ENCODE measurements at regions not wholly inside any gene's neighbourhood (a gene's known extent, or its start where the extent isn't known, plus 50 kb on each side); places are given as distances from the start of the nearest gene placed in this dataset.

DNA sequence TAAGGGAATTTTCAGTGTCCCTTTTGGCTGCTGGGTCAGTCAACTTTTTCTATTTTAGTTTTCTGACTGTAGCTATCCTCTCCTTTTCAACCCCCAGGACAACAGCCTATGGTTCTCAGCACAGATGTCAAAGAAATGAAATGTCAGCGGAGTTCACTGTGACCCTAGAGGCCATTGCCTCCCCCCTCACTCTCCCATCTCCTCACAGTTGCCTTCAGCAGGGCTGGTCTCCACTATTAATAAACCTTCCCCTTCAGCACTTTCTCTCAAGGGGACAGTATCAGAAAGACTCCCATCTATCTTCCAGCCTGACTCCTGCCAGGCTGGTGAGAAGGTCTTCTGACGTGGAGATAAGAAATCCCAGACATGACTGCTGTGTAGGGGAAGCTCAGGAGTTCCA, 137.1 kb upstream of the WSCD2 start:
- Histone ChIP-seq H3K27ac (ENCODE audit: low read length) (no peak overlapping the region), H3K4me1 (ENCODE audit: control insufficient read depth in 1 of 2, extremely low read depth in 1 of 2, insufficient read depth in 2 of 2, low read length in 2 of 2) (no peaks in the 10 kb centered on the region), H3K9me3 (no peaks in the 10 kb centered on the region), H3K36me3 (ENCODE audit: control insufficient read depth in 2 of 2, extremely low read depth in 1 of 2, insufficient read depth in 1 of 2, low read length in 1 of 2) (no peaks in the 10 kb centered on the region), H3K27me3 (replicated peaks in 1 of 2; ENCODE audit: control insufficient read depth in 2 of 2, extremely low read depth in 1 of 2, insufficient read depth in 2 of 2, low read length in 1 of 2) (peaks cover 2% of the 10 kb centered on the region in 2 experiments), H3K4me3 (ENCODE audit: control insufficient read depth in 1 of 2, extremely low read depth in 1 of 2, low read length in 1 of 2) (no peak overlapping the region)
- Mint-ChIP-seq H3K9me3 (peaks cover 0 to 2% (median 0%) of the 10 kb centered on the region in 3 donors), H3K27me3 (peaks cover 14 to 27% of the 10 kb centered on the region in 2 donors), H3K4me3 (no peak overlapping the region), H3K36me3 (no peaks in the 10 kb centered on the region), H3K27ac (no peak overlapping the region), H3K4me1 (peaks cover 0 to 3% (median 0%) of the 10 kb centered on the region in 3 donors)
- WGBS (ENCODE audit: insufficient coverage) = 80% methylated on average over 1 of the region's 2 CpGs
- ChIA-PET POLR2A (no interaction called here), CTCF (interaction anchor here in 1 of 2 donors (1.2 kb wide), 1 partner anchor 203 kb away, joined by 3 read pairs; no protein-coding TSS in a partner anchor)
- ATAC-seq (replicated peaks in 1 of 4) = no peak
- DNase-seq = no peak

DNA sequence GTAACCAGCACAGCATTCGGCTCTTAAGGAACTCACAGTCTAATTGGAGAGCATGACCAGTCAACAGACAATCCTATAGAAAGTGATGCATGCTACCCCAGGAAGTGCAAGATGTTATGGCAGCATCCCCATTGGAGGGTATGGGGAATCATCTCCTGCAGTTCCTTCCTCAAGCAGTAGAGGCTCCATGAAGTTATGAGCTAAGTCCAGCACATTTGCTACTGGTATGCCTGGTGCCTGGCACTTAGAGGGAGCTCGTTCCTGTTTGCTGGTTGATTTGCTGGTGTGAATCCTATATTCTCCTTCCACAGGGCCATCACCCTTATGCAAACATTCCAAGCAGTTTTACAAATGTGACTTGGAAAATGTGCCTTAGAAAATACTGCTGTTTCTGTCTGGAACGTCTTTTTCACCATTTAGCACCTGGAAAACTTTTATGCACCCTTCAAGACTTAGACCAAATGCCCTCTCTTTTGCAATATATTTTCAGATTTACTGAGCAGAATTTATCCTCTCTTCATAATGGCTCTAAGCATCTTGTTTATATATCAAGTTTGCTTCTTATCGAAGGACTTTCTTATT, 136.1 kb upstream of the WSCD2 start:
- no peak overlapping the region for H3K4me3 ChIP-seq (ENCODE audit: control insufficient read depth in 1 of 2, extremely low read depth in 1 of 2, low read length in 1 of 2)
- Mint-ChIP-seq H3K4me1 (peaks cover 0 to 3% (median 0%) of the 10 kb centered on the region in 3 donors), H3K27me3 (peaks cover 20 to 30% of the 10 kb centered on the region in 2 donors), H3K27ac (no peak overlapping the region), H3K36me3 (no peaks in the 10 kb centered on the region), H3K4me3 (no peak overlapping the region), H3K9me3 (peaks cover 0 to 2% (median 2%) of the 10 kb centered on the region in 3 donors)
- peaks cover 2 to 3% of the 10 kb centered on the region in 2 experiments for H3K27me3 ChIP-seq (replicated peaks in 1 of 2; ENCODE audit: control insufficient read depth in 2 of 2, extremely low read depth in 1 of 2, insufficient read depth in 2 of 2, low read length in 1 of 2)
- DNase-seq = peak in 1 of 35 experiments; percentile 13
- no peaks in the 10 kb centered on the region for H3K9me3 ChIP-seq
- WGBS (ENCODE audit: insufficient coverage) = 40% methylated on average over 1 of the region's 4 CpGs
- H3K4me1 ChIP-seq (ENCODE audit: control insufficient read depth in 1 of 2, extremely low read depth in 1 of 2, insufficient read depth in 2 of 2, low read length in 2 of 2) = no peaks in the 10 kb centered on the region
- H3K36me3 ChIP-seq (ENCODE audit: control insufficient read depth in 2 of 2, extremely low read depth in 1 of 2, insufficient read depth in 1 of 2, low read length in 1 of 2) = no peaks in the 10 kb centered on the region
- ChIA-PET CTCF (interaction anchor here in 1 of 2 donors (0.5 to 1.2 kb wide), 3 partner anchors 17 to 540 kb away, joined by 3 read pairs; no protein-coding TSS in a partner anchor), POLR2A (no interaction called here)
- no peak for ATAC-seq (replicated peaks in 1 of 4)
- no peak overlapping the region for H3K27ac ChIP-seq (ENCODE audit: low read length)

DNA sequence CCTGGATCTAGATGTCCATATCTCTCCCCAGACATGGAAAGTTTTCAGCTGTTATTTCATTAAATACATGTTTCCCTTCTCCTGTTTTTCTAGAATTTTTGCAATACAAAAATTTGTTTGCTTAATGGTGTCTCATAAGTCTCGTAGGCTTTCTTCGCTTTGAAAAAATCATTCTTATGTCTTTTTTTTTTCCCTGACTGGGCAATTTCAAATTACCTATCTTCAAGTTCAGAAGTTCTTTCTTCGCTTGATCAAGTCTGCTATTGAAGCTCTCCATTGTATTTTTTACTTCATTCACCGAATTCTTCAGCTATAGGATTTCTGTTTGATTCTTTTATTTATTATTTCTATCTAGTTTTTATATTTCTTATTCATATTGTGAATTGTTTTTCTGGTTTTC, 130.2 kb upstream of the WSCD2 start:
- H3K9me3 Mint-ChIP-seq = peaks cover 0 to 19% (median 6%) of the 10 kb centered on the region in 3 donors
- POLR2A ChIA-PET = no interaction called here
- no peaks in the 10 kb centered on the region for H3K4me1 Mint-ChIP-seq
- DNase-seq = no peak
- Histone ChIP-seq H3K27ac (ENCODE audit: low read length) (no peak overlapping the region), H3K9me3 (no peaks in the 10 kb centered on the region), H3K4me3 (ENCODE audit: control insufficient read depth in 1 of 2, extremely low read depth in 1 of 2, low read length in 1 of 2) (no peak overlapping the region), H3K4me1 (ENCODE audit: control insufficient read depth in 1 of 2, extremely low read depth in 1 of 2, insufficient read depth in 2 of 2, low read length in 2 of 2) (no peaks in the 10 kb centered on the region), H3K36me3 (ENCODE audit: control insufficient read depth in 2 of 2, extremely low read depth in 1 of 2, insufficient read depth in 1 of 2, low read length in 1 of 2) (no peaks in the 10 kb centered on the region), H3K27me3 (replicated peaks in 1 of 2; ENCODE audit: control insufficient read depth in 2 of 2, extremely low read depth in 1 of 2, insufficient read depth in 2 of 2, low read length in 1 of 2) (peaks cover 0 to 13% of the 10 kb centered on the region in 2 experiments)
- no peak overlapping the region for H3K27ac Mint-ChIP-seq
- no peaks in the 10 kb centered on the region for H3K36me3 Mint-ChIP-seq
- ATAC-seq (replicated peaks in 1 of 4) = no peak
- WGBS (ENCODE audit: insufficient coverage) = 100% methylated on average over 1 of the region's 4 CpGs
- no peak overlapping the region for H3K4me3 Mint-ChIP-seq
- CTCF ChIA-PET = interaction anchor here (0.6 to 0.7 kb wide), 3 partner anchors 9 to 518 kb away, joined by 3 to 4 read pairs (median 3); no protein-coding TSS in a partner anchor
- H3K27me3 Mint-ChIP-seq = peaks cover 26 to 39% of the 10 kb centered on the region in 2 donors

DNA sequence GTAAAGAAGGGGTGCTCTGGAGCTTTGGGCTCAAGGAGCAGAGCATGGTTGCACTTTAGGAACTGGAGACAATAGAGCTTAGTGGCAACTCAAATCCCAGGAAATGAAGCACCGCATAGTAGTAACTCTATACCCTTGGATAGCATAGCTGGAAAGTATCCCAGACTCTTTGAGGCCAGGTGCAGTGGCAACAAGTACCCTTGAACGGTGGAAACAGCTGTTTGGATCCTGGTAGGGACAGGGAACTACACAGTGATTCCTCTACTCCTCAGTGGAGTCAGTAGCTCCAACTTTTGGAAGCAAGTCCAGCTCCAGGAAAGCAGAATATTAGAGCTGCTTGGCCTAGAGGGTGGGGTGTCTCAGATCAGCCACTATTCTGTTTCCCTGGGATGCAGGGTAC, 129.0 kb upstream of the WSCD2 start:
- Mint-ChIP-seq H3K27ac (no peak overlapping the region), H3K27me3 (peaks cover 26 to 37% of the 10 kb centered on the region in 2 donors), H3K9me3 (peaks cover 0 to 19% (median 6%) of the 10 kb centered on the region in 3 donors), H3K36me3 (no peaks in the 10 kb centered on the region), H3K4me3 (no peak overlapping the region), H3K4me1 (no peaks in the 10 kb centered on the region)
- DNase-seq (no peak), ATAC-seq (replicated peaks in 1 of 4) (no peak)
- no CpG with 5 or more reads among the region's 2 CpGs for WGBS (ENCODE audit: insufficient coverage)
- Histone ChIP-seq H3K4me1 (ENCODE audit: control insufficient read depth in 1 of 2, extremely low read depth in 1 of 2, insufficient read depth in 2 of 2, low read length in 2 of 2) (no peaks in the 10 kb centered on the region), H3K4me3 (ENCODE audit: control insufficient read depth in 1 of 2, extremely low read depth in 1 of 2, low read length in 1 of 2) (no peak overlapping the region), H3K9me3 (no peaks in the 10 kb centered on the region), H3K27me3 (replicated peaks in 1 of 2; ENCODE audit: control insufficient read depth in 2 of 2, extremely low read depth in 1 of 2, insufficient read depth in 2 of 2, low read length in 1 of 2) (peaks cover 0 to 13% of the 10 kb centered on the region in 2 experiments), H3K27ac (ENCODE audit: low read length) (no peak overlapping the region), H3K36me3 (ENCODE audit: control insufficient read depth in 2 of 2, extremely low read depth in 1 of 2, insufficient read depth in 1 of 2, low read length in 1 of 2) (no peaks in the 10 kb centered on the region)
- CTCF ChIA-PET = no interaction called here
- POLR2A ChIA-PET = no interaction called here

DNA sequence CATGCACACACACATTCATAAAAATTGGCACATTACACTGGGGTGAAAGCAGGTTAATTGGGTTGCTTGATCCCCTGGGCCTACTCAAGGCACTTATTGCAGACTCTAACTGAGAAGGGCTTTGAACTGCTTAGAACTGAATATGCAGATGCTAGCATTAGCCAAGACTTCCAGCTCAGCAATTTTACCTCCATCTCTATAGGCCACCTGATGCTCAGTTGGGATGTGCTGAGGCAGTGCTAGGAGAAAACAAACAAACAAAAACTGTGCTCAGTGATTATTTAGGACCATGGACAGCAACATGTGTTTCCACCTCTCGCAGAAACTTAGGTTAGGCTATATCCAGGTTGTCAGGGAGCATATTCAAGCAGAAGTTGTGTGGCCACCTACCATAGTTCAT, 124.8 kb upstream of the WSCD2 start:
- 0% methylated on average over 1 of the region's 1 CpG for WGBS (ENCODE audit: insufficient coverage)
- H3K4me3 Mint-ChIP-seq = no peak overlapping the region

DNA sequence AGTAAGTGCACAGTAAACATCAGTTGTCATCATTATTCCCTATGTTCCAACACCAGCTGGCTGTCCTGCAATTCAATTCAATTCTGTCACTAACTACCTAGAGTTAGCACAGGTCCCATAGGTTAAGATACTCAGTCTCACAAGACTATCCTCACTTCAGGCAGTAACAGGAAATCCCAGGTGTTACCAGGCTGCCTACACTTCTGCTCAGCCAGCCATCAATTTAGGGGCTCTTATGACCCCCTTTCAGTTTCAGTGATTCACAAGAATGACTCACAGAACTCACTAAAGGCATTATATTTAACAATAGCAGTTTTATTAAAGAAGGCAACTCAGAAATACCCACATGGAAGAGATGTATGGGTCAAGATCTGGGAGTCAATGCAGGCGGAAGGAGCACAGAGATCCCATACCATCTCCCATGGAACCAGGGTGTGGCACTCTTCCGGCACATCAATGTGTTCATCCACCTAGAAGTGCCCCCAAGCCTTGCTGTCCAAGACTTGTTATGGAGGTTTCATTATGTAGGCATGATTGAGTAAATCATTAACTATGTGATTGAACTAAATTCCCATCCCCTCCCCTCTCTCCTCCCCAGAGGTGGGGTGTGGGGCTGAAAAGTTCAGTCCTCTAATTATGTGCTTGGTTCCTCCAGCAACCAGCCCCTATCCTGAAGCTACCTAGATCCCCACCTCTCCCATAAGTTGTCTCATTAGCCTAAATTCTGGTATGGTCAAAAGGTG, 120.8 kb upstream of the WSCD2 start:
- CTCF ChIA-PET = no interaction called here
- no CpG with 5 or more reads among the region's 2 CpGs for WGBS (ENCODE audit: insufficient coverage)
- Histone ChIP-seq H3K4me1 (ENCODE audit: control insufficient read depth in 1 of 2, extremely low read depth in 1 of 2, insufficient read depth in 2 of 2, low read length in 2 of 2) (no peaks in the 10 kb centered on the region), H3K36me3 (ENCODE audit: control insufficient read depth in 2 of 2, extremely low read depth in 1 of 2, insufficient read depth in 1 of 2, low read length in 1 of 2) (no peaks in the 10 kb centered on the region), H3K27me3 (replicated peaks in 1 of 2; ENCODE audit: control insufficient read depth in 2 of 2, extremely low read depth in 1 of 2, insufficient read depth in 2 of 2, low read length in 1 of 2) (no peaks in the 10 kb centered on the region), H3K27ac (ENCODE audit: low read length) (no peak overlapping the region), H3K4me3 (ENCODE audit: control insufficient read depth in 1 of 2, extremely low read depth in 1 of 2, low read length in 1 of 2) (no peak overlapping the region), H3K9me3 (no peaks in the 10 kb centered on the region)
- Mint-ChIP-seq H3K4me3 (no peak overlapping the region), H3K27me3 (peaks cover 19 to 26% of the 10 kb centered on the region in 2 donors), H3K9me3 (no peaks in the 10 kb centered on the region), H3K36me3 (no peaks in the 10 kb centered on the region), H3K27ac (no peak overlapping the region), H3K4me1 (no peaks in the 10 kb centered on the region)
- POLR2A ChIA-PET = no interaction called here
- no peak for DNase-seq
- no peak for ATAC-seq (replicated peaks in 1 of 4)

More for the DNA sequence above, 124.8 kb upstream of the WSCD2 start:
- H3K9me3 ChIP-seq = no peaks in the 10 kb centered on the region
- H3K27me3 ChIP-seq (replicated peaks in 1 of 2; ENCODE audit: control insufficient read depth in 2 of 2, extremely low read depth in 1 of 2, insufficient read depth in 2 of 2, low read length in 1 of 2) = peaks cover 0 to 10% of the 10 kb centered on the region in 2 experiments
- H3K36me3 Mint-ChIP-seq = no peaks in the 10 kb centered on the region
- H3K27ac ChIP-seq (ENCODE audit: low read length) = no peak overlapping the region
- peaks cover 28 to 29% of the 10 kb centered on the region in 2 donors for H3K27me3 Mint-ChIP-seq
- peak overlapping the region in 1 of 2 donors; percentile 10 for H3K27ac Mint-ChIP-seq
- peaks cover 0 to 4% (median 2%) of the 10 kb centered on the region in 3 donors for H3K9me3 Mint-ChIP-seq
- H3K4me3 ChIP-seq (ENCODE audit: control insufficient read depth in 1 of 2, extremely low read depth in 1 of 2, low read length in 1 of 2) = no peak overlapping the region
- DNase-seq (no peak), ATAC-seq (replicated peaks in 1 of 4) (no peak)
- POLR2A ChIA-PET = no interaction called here
- no peaks in the 10 kb centered on the region for H3K4me1 ChIP-seq (ENCODE audit: control insufficient read depth in 1 of 2, extremely low read depth in 1 of 2, insufficient read depth in 2 of 2, low read length in 2 of 2)
- H3K36me3 ChIP-seq (ENCODE audit: control insufficient read depth in 2 of 2, extremely low read depth in 1 of 2, insufficient read depth in 1 of 2, low read length in 1 of 2) = no peaks in the 10 kb centered on the region
- CTCF ChIA-PET = no interaction called here
- no peaks in the 10 kb centered on the region for H3K4me1 Mint-ChIP-seq

All from T-cell (primary cell).